Neural cell (in vitro differentiated cells): ENCODE measurements at regions not wholly inside any gene's neighbourhood (a gene's known extent, or its start where the extent isn't known, plus 50 kb on each side); places are given as distances from the start of the nearest gene placed in this dataset.

ENCODE experiments used
- H2AFZ ChIP-seq: fragments of 200-600, 300-800 bp; sonication (generic), shearing (Covaris generic); 2 replicates; pipeline ENCODE4 v1.6.0; 2014; ENCODE audit warnings: low read depth, mild to moderate bottlenecking, antibody characterized with exemption, low read length, moderate library complexity
- H3F3A ChIP-seq: fragments of 200-600 bp; shearing (Covaris generic); 2 replicates; pipeline ENCODE4 v1.6.1; 2016; ENCODE audit warnings: mild to moderate bottlenecking, moderate library complexity, mixed read lengths, antibody characterized with exemption, low read length; ENCODE audit not compliant: insufficient read depth, poor library complexity, severe bottlenecking
- H3K27ac ChIP-seq: fragments of 200-600, 300-800 bp; sonication (generic), shearing (Covaris generic); 2 replicates; pipeline ENCODE4 v1.5.1; 2014; ENCODE audit warnings: mild to moderate bottlenecking, low read length, moderate library complexity
- H3K27me3 ChIP-seq: fragments of 300-800, 200-600 bp; sonication (generic), shearing (Covaris generic); 2 replicates; pipeline ENCODE4 v1.6.0; 2014; ENCODE audit warnings: mild to moderate bottlenecking, low read depth, low read length, moderate library complexity; ENCODE audit not compliant: insufficient read depth
- H3K36me3 ChIP-seq: fragments of 300-800, 200-600 bp; sonication (generic), shearing (Covaris generic); 2 replicates; pipeline ENCODE4 v1.5.1; 2014; ENCODE audit warnings: mild to moderate bottlenecking, antibody characterized with exemption, low read length, moderate library complexity; ENCODE audit not compliant: insufficient read depth
- H3K4me2 ChIP-seq: fragments of 300-800, 200-600 bp; sonication (generic), shearing (Covaris generic); 2 replicates; pipeline ENCODE4 v1.6.0; 2014; ENCODE audit warnings: mild to moderate bottlenecking, low read length
- H3K4me3 ChIP-seq: fragments of 300-800, 200-600 bp; sonication (generic), shearing (Covaris generic); 2 replicates; pipeline ENCODE4 v1.5.1; 2014; ENCODE audit warnings: mild to moderate bottlenecking, low read length, moderate library complexity
- H3K79me2 ChIP-seq: fragments of 200-600 bp; shearing (Covaris generic); replicated peaks from 2 replicates; pipeline ENCODE4 v1.6.0; 2014; ENCODE audit warnings: mild to moderate bottlenecking, low read length, moderate library complexity; ENCODE audit not compliant: insufficient read depth
- H3K9ac ChIP-seq: fragments of 300-800, 200-600 bp; sonication (generic), shearing (Covaris generic); 2 replicates; pipeline ENCODE4 v1.6.1; 2016; ENCODE audit warnings: mild to moderate bottlenecking, low read length, mixed read lengths
- H3K9me2 ChIP-seq: fragments of 200-600 bp; shearing (Covaris generic); 2 replicates; pipeline ENCODE4 v1.6.1; 2016; ENCODE audit warnings: mild to moderate bottlenecking, low read length, mixed read lengths; ENCODE audit not compliant: insufficient read depth
- H3K9me3 ChIP-seq: fragments of 200-600, 300-800 bp; sonication (generic), shearing (Covaris generic); 2 replicates; pipeline ENCODE4 v1.6.1; 2016; ENCODE audit warnings: mild to moderate bottlenecking, mixed run types, low read length, moderate library complexity, mixed read lengths
- H4K20me1 ChIP-seq: fragments of 200-600 bp; shearing (Covaris generic); 2 replicates; pipeline ENCODE4 v1.6.1; 2016; ENCODE audit warnings: mild to moderate bottlenecking, mixed run types; ENCODE audit not compliant: insufficient read depth
- EP300 ChIP-seq: fragments of 450-650 bp; conservative IDR thresholded peaks from 2 replicates; pipeline ENCODE4 v1.6.1; 2014; ENCODE audit warnings: antibody characterized with exemption, mild to moderate bottlenecking, moderate library complexity; ENCODE audit not compliant: poor library complexity, severe bottlenecking
- EZH2 ChIP-seq: fragments of 200-600, 300-800 bp; shearing (Covaris generic), sonication (generic); IDR thresholded peaks from 2 replicates; pipeline ENCODE4 v1.6.1; 2014; ENCODE audit warnings: antibody characterized with exemption, low read length, borderline replicate concordance, mild to moderate bottlenecking; ENCODE audit not compliant: insufficient read depth, poor library complexity, severe bottlenecking
- MXI1 ChIP-seq: fragments of 450-650 bp; conservative IDR thresholded peaks from 2 replicates; pipeline ENCODE4 v1.6.1; 2014; ENCODE audit warnings: antibody characterized with exemption, mild to moderate bottlenecking; ENCODE audit not compliant: poor library complexity, severe bottlenecking
- POLR2AphosphoS5 ChIP-seq: IDR thresholded peaks from 2 replicates; pipeline ENCODE4 v1.6.1; 2012
- RAD21 ChIP-seq: fragments of 450-650 bp; conservative IDR thresholded peaks from 2 replicates; pipeline ENCODE4 v1.6.1; 2014; ENCODE audit warnings: antibody characterized with exemption, mild to moderate bottlenecking, moderate library complexity
- SMC3 ChIP-seq: fragments of 450-650 bp; conservative IDR thresholded peaks from 2 replicates; pipeline ENCODE4 v1.6.1; 2014; ENCODE audit warnings: antibody characterized with exemption, mild to moderate bottlenecking, moderate library complexity; ENCODE audit not compliant: poor library complexity
- TAF1 ChIP-seq: IDR thresholded peaks from 2 replicates; pipeline ENCODE4 v1.6.1; 2012; ENCODE audit warnings: low read depth
- TF ChIP-seq, protein P1 (sequence below): IDR thresholded peaks from 2 replicates; pipeline ENCODE4 v1.6.1; 2012; ENCODE audit warnings: borderline replicate concordance
- TF ChIP-seq, protein P2 (sequence below): fragments of 450-650 bp; IDR thresholded peaks from 2 replicates; pipeline ENCODE4 v1.5.1; 2014; ENCODE audit warnings: antibody characterized with exemption, mild to moderate bottlenecking, moderate library complexity; ENCODE audit not compliant: poor library complexity, severe bottlenecking

DNA sequence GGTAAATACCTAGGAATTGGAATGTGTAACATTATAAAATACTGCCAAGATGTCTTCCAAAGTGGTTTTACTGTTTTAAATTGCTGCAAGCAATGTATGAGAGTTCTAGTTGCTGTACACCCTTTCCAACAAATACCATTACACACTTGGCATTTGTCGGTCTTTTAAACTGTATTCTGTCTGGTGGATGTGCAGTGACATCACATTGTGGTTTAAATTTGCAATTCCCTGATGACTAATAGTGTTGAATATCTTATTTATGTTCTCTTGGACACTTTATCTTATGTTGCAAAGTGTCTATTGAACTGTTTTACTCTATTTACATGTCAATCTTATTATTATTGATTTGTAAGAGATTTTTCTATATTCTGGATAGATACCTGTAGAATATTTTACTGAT, 561.2 kb upstream of the B3GALT2 start:
- TF ChIP-seq SMC3 (no peak), EP300 (no peak), POLR2AphosphoS5 (no peak), EZH2 (no peak), TAF1 (no peak), RAD21 (no peak), MXI1 (no peak)
- TF ChIP-seq, protein P1, sequence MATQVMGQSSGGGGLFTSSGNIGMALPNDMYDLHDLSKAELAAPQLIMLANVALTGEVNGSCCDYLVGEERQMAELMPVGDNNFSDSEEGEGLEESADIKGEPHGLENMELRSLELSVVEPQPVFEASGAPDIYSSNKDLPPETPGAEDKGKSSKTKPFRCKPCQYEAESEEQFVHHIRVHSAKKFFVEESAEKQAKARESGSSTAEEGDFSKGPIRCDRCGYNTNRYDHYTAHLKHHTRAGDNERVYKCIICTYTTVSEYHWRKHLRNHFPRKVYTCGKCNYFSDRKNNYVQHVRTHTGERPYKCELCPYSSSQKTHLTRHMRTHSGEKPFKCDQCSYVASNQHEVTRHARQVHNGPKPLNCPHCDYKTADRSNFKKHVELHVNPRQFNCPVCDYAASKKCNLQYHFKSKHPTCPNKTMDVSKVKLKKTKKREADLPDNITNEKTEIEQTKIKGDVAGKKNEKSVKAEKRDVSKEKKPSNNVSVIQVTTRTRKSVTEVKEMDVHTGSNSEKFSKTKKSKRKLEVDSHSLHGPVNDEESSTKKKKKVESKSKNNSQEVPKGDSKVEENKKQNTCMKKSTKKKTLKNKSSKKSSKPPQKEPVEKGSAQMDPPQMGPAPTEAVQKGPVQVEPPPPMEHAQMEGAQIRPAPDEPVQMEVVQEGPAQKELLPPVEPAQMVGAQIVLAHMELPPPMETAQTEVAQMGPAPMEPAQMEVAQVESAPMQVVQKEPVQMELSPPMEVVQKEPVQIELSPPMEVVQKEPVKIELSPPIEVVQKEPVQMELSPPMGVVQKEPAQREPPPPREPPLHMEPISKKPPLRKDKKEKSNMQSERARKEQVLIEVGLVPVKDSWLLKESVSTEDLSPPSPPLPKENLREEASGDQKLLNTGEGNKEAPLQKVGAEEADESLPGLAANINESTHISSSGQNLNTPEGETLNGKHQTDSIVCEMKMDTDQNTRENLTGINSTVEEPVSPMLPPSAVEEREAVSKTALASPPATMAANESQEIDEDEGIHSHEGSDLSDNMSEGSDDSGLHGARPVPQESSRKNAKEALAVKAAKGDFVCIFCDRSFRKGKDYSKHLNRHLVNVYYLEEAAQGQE = no peak
- TF ChIP-seq, protein P2, sequence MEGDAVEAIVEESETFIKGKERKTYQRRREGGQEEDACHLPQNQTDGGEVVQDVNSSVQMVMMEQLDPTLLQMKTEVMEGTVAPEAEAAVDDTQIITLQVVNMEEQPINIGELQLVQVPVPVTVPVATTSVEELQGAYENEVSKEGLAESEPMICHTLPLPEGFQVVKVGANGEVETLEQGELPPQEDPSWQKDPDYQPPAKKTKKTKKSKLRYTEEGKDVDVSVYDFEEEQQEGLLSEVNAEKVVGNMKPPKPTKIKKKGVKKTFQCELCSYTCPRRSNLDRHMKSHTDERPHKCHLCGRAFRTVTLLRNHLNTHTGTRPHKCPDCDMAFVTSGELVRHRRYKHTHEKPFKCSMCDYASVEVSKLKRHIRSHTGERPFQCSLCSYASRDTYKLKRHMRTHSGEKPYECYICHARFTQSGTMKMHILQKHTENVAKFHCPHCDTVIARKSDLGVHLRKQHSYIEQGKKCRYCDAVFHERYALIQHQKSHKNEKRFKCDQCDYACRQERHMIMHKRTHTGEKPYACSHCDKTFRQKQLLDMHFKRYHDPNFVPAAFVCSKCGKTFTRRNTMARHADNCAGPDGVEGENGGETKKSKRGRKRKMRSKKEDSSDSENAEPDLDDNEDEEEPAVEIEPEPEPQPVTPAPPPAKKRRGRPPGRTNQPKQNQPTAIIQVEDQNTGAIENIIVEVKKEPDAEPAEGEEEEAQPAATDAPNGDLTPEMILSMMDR = no peak
- no peaks in the 10 kb centered on the region for H3K9me2 ChIP-seq
- no peak overlapping the region for H3K9ac ChIP-seq
- no peaks in the 10 kb centered on the region for H4K20me1 ChIP-seq
- no peak overlapping the region for H3K4me3 ChIP-seq
- H3K4me2 ChIP-seq = no peak overlapping the region
- no peak overlapping the region for H3K27ac ChIP-seq
- no peaks in the 10 kb centered on the region for H3K9me3 ChIP-seq
- no peaks in the 10 kb centered on the region for H3K79me2 ChIP-seq
- no peaks in the 10 kb centered on the region for H3K36me3 ChIP-seq
- no peaks in the 10 kb centered on the region for H3F3A ChIP-seq
- H2AFZ ChIP-seq = no peak overlapping the region
- H3K27me3 ChIP-seq = no peaks in the 10 kb centered on the region

DNA sequence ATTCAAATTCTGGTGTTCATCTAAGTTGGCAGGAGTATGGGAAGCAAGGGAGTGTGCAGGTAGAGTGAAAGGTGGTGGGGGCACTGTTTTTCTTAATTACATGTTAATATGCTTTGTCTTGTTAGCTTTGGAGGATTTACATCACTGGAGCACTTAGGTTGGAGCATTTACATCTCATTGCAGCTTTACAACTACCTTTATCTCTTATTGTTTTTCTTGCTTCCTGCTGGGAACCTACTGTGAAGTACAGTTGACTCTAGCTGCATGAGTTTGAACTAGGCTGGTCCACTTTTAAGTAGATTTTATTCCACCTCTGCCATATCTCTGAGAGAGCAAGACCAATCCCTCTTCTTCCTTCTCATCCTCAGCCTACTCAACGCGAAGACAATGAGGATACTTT, 554.8 kb upstream of the B3GALT2 start:
- no peak overlapping the region for H3K27ac ChIP-seq
- H3K9me3 ChIP-seq = no peaks in the 10 kb centered on the region
- H3K27me3 ChIP-seq = no peaks in the 10 kb centered on the region
- H3K4me3 ChIP-seq = no peak overlapping the region
- no peaks in the 10 kb centered on the region for H3K36me3 ChIP-seq
- H3K79me2 ChIP-seq = no peaks in the 10 kb centered on the region
- H3K9me2 ChIP-seq = no peaks in the 10 kb centered on the region
- no peaks in the 10 kb centered on the region for H4K20me1 ChIP-seq
- H3F3A ChIP-seq = no peaks in the 10 kb centered on the region
- TF ChIP-seq SMC3 (no peak), EP300 (no peak), EZH2 (no peak), POLR2AphosphoS5 (no peak), RAD21 (no peak), MXI1 (no peak), TAF1 (no peak)
- TF ChIP-seq, protein P1 = no peak
- TF ChIP-seq, protein P2 = no peak
- H3K9ac ChIP-seq = no peak overlapping the region
- H3K4me2 ChIP-seq = no peak overlapping the region
- H2AFZ ChIP-seq = no peak overlapping the region
